HG02571 (cell line): ENCODE measurements at regions not wholly inside any gene's neighbourhood (a gene's known extent, or its start where the extent isn't known, plus 50 kb on each side); places are given as distances from the start of the nearest gene placed in this dataset.
"Not testable (repeated sequence)": the region's sequence is repeated elsewhere in the genome, so short reads cannot be mapped to it uniquely, and the experiment has no call there.

Experiments used
- ATAC-seq: cut with Tn5 transposase; IDR thresholded peaks from one replicate; pipeline ENCODE4 v1.9.1; 2021; ENCODE audit warnings: mild to moderate bottlenecking, moderate library complexity; ENCODE audit not compliant: unreplicated experiment

- ATAC-seq, result no peak
Measured at GRCh38 chr5:18496041-18496440, 861.8 kb downstream of the TAF11L14 start.

- no peak for ATAC-seq
Measured at GRCh38 chr5:18497089-18497488, 862.8 kb downstream of the TAF11L14 start.

GRCh38 chr5:18503797-18504328 lies 869.6 kb downstream of the TAF11L14 start:
- ATAC-seq, result no peak

- ATAC-seq, result no peak
Measured at GRCh38 chr5:18507114-18507513, 872.9 kb downstream of the TAF11L14 start.

- ATAC-seq, result no peak
Measured at GRCh38 chr5:18517641-18518380, 883.6 kb downstream of the TAF11L14 start.

GRCh38 chr5:18523380-18523779 lies 889.1 kb downstream of the TAF11L14 start:
- no peak for ATAC-seq

GRCh38 chr5:18526792-18527405 lies 892.6 kb downstream of the TAF11L14 start:
- ATAC-seq, result no peak

- no peak for ATAC-seq
Measured at GRCh38 chr5:18533137-18533536, 898.9 kb downstream of the TAF11L14 start.

GRCh38 chr5:18534119-18534518 lies 899.9 kb downstream of the TAF11L14 start:
- ATAC-seq, result no peak

- ATAC-seq, result not testable (repeated sequence)
Measured at GRCh38 chr5:18535753-18536152, 901.5 kb downstream of the TAF11L14 start.

- no peak for ATAC-seq
Measured at GRCh38 chr5:18544421-18544820, 910.2 kb downstream of the TAF11L14 start.

- no peak for ATAC-seq
Measured at GRCh38 chr5:18546591-18546990, 912.3 kb downstream of the TAF11L14 start.

GRCh38 chr5:18551716-18552115 lies 917.5 kb downstream of the TAF11L14 start:
- ATAC-seq, result no peak

GRCh38 chr5:18553269-18553668 lies 919.0 kb downstream of the TAF11L14 start:
- ATAC-seq, result no peak

- ATAC-seq, result no peak
Measured at GRCh38 chr5:18560602-18561001, 926.3 kb downstream of the TAF11L14 start.

GRCh38 chr5:18563853-18564252 lies 929.6 kb downstream of the TAF11L14 start:
- no peak for ATAC-seq

- no peak for ATAC-seq
Measured at GRCh38 chr5:18566671-18567070, 932.4 kb downstream of the TAF11L14 start.

- no peak for ATAC-seq
Measured at GRCh38 chr5:18576586-18576985, 942.3 kb downstream of the TAF11L14 start.

GRCh38 chr5:18601185-18601584 lies 966.9 kb downstream of the TAF11L14 start:
- ATAC-seq, result no peak

GRCh38 chr5:18602402-18602801 lies 968.1 kb downstream of the TAF11L14 start:
- ATAC-seq, result no peak

- ATAC-seq, result peak; percentile 47
Measured at GRCh38 chr5:18605186-18605585, 970.9 kb downstream of the TAF11L14 start.

GRCh38 chr5:18607570-18607969 lies 973.3 kb downstream of the TAF11L14 start:
- ATAC-seq, result no peak
